ENCODE measurements at regions not wholly inside any gene's neighbourhood (a gene's known extent, or its start where the extent isn't known, plus 50 kb on each side); places are given as distances from the start of the nearest gene placed in this dataset.

DNA sequence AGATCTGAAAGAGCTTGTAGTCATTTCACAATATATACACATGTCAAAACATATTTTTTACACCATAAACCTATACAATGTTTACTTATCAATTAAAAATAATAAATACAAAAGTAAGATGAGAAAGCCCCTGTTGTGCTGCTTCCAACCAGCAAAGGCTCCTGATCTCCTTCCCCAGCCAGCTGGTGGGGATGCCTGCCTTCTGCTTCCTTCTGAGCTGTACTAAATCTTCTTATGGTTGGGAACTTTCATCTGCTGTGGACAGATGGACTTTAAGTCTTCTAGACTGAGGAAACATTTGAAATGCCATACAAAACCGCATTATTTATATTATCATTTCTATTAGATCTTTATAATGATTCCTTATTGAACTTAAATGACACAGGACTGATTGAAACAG lies 745.3 kb upstream of the CHD1 start:
- H4K20me1 ChIP-seq (ENCODE audit: insufficient read depth, low read length), result no peaks in the 10 kb centered on the region

DNA sequence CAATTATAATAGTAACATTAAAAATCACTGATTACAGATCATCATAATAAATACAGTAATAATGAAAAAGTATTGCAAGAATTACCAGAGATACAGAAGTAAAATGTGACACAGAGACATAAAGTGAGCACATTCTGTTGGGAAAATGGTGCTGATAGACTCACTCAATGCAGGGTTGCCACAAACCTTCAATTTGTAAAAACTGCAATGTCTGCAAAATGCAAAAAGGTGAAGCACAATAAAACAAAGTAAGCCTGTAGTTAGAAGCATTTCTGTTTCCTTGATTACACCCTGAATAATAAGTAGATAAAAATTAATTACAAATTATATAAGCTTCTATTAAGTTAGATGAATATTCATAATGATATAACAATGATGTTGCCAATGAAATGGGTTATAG lies 736.2 kb upstream of the CHD1 start:
- H2AFZ ChIP-seq (ENCODE audit: low read depth, low read length), result no peak overlapping the region
- H3K4me2 ChIP-seq (ENCODE audit: insufficient read depth, low read length), result no peak overlapping the region
- H3K9ac ChIP-seq (ENCODE audit: low read depth, low read length), result no peak overlapping the region
- H3K27ac ChIP-seq (ENCODE audit: low read length), result no peak overlapping the region
- no peaks in the 10 kb centered on the region for H3K79me2 ChIP-seq (ENCODE audit: insufficient read depth, low read length)
- H3K9me3 ChIP-seq (ENCODE audit: insufficient read depth, low read length, severe bottlenecking), result no peaks in the 10 kb centered on the region
- DNase-seq (no peak), ATAC-seq (ENCODE audit: insufficient read depth, low read depth) (no peak)
- H4K20me1 ChIP-seq (ENCODE audit: insufficient read depth, low read length), result no peaks in the 10 kb centered on the region
- no peaks in the 10 kb centered on the region for H3K4me1 ChIP-seq (ENCODE audit: insufficient read depth, low read length)
- TF ChIP-seq, protein P1, sequence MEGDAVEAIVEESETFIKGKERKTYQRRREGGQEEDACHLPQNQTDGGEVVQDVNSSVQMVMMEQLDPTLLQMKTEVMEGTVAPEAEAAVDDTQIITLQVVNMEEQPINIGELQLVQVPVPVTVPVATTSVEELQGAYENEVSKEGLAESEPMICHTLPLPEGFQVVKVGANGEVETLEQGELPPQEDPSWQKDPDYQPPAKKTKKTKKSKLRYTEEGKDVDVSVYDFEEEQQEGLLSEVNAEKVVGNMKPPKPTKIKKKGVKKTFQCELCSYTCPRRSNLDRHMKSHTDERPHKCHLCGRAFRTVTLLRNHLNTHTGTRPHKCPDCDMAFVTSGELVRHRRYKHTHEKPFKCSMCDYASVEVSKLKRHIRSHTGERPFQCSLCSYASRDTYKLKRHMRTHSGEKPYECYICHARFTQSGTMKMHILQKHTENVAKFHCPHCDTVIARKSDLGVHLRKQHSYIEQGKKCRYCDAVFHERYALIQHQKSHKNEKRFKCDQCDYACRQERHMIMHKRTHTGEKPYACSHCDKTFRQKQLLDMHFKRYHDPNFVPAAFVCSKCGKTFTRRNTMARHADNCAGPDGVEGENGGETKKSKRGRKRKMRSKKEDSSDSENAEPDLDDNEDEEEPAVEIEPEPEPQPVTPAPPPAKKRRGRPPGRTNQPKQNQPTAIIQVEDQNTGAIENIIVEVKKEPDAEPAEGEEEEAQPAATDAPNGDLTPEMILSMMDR (IDR thresholded peaks at IDR 0.05; ENCODE audit: borderline replicate concordance, extremely low read depth, low read length, poor library complexity, severe bottlenecking), result no peak
- no peak for TF ChIP-seq EZH2 (IDR thresholded peaks at IDR 0.05; ENCODE audit: borderline replicate concordance, low read depth, low read length, severe bottlenecking)
- no peaks in the 10 kb centered on the region for H3K36me3 ChIP-seq (ENCODE audit: insufficient read depth, low read length)
- H3K4me3 ChIP-seq (ENCODE audit: low read depth in 1 of 2, low read length in 2 of 2), result no peak overlapping the region
- H3K27me3 ChIP-seq (ENCODE audit: insufficient read depth, low read length, poor library complexity), result no peaks in the 10 kb centered on the region

More for the DNA sequence above, 745.3 kb upstream of the CHD1 start:
- Histone ChIP-seq H3K36me3 (ENCODE audit: insufficient read depth, low read length) (no peaks in the 10 kb centered on the region), H3K27ac (ENCODE audit: low read length) (no peak overlapping the region), H3K27me3 (ENCODE audit: insufficient read depth, low read length, poor library complexity) (no peaks in the 10 kb centered on the region), H3K9ac (ENCODE audit: low read depth, low read length) (no peak overlapping the region), H3K4me2 (ENCODE audit: insufficient read depth, low read length) (no peak overlapping the region), H3K4me1 (ENCODE audit: insufficient read depth, low read length) (no peaks in the 10 kb centered on the region), H3K79me2 (ENCODE audit: insufficient read depth, low read length) (no peaks in the 10 kb centered on the region), H3K9me3 (ENCODE audit: insufficient read depth, low read length, severe bottlenecking) (no peaks in the 10 kb centered on the region), H2AFZ (ENCODE audit: low read depth, low read length) (no peak overlapping the region), H3K4me3 (ENCODE audit: low read depth in 1 of 2, low read length in 2 of 2) (no peak overlapping the region)
- DNase-seq (no peak), ATAC-seq (ENCODE audit: insufficient read depth, low read depth) (no peak)
- TF ChIP-seq, protein P1 (IDR thresholded peaks at IDR 0.05; ENCODE audit: borderline replicate concordance, extremely low read depth, low read length, poor library complexity, severe bottlenecking), result no peak
- no peak for TF ChIP-seq EZH2 (IDR thresholded peaks at IDR 0.05; ENCODE audit: borderline replicate concordance, low read depth, low read length, severe bottlenecking)

DNA sequence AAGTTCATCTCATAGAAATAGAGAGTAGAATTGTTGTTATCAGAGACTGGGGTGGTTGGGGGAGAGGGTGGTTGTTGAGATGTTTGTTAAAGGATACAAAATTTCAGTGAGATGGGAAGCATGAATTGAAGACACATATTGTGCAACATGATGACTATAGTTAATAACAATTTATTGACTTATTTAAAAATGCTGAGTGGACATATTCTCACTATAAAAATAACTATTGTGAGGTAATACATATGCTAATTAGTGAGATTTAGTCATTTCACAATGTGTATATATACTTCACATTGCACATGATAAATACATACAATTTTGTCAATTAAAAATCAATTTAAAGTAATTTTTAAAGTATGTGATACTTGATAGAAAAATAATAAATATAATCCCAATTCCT lies 722.5 kb upstream of the CHD1 start:
- H4K20me1 ChIP-seq (ENCODE audit: insufficient read depth, low read length), result no peaks in the 10 kb centered on the region
- ATAC-seq (ENCODE audit: insufficient read depth, low read depth) (no peak), DNase-seq (no peak)
- no peaks in the 10 kb centered on the region for H3K36me3 ChIP-seq (ENCODE audit: insufficient read depth, low read length)
- no peaks in the 10 kb centered on the region for H3K27me3 ChIP-seq (ENCODE audit: insufficient read depth, low read length, poor library complexity)
- no peak for TF ChIP-seq EZH2 (IDR thresholded peaks at IDR 0.05; ENCODE audit: borderline replicate concordance, low read depth, low read length, severe bottlenecking)
- TF ChIP-seq, protein P1 (IDR thresholded peaks at IDR 0.05; ENCODE audit: borderline replicate concordance, extremely low read depth, low read length, poor library complexity, severe bottlenecking), result no peak
- no peaks in the 10 kb centered on the region for H3K79me2 ChIP-seq (ENCODE audit: insufficient read depth, low read length)
- H3K4me2 ChIP-seq (ENCODE audit: insufficient read depth, low read length), result no peak overlapping the region
- no peak overlapping the region for H2AFZ ChIP-seq (ENCODE audit: low read depth, low read length)
- no peak overlapping the region for H3K27ac ChIP-seq (ENCODE audit: low read length)
- H3K9ac ChIP-seq (ENCODE audit: low read depth, low read length), result no peak overlapping the region
- no peak overlapping the region for H3K4me3 ChIP-seq (ENCODE audit: low read depth in 1 of 2, low read length in 2 of 2)
- no peaks in the 10 kb centered on the region for H3K4me1 ChIP-seq (ENCODE audit: insufficient read depth, low read length)
- no peaks in the 10 kb centered on the region for H3K9me3 ChIP-seq (ENCODE audit: insufficient read depth, low read length, severe bottlenecking)
